DND-41 (cell line): ENCODE measurements at regions not wholly inside any gene's neighbourhood (a gene's known extent, or its start where the extent isn't known, plus 50 kb on each side); places are given as distances from the start of the nearest gene placed in this dataset.

Source experiments
- ATAC-seq: fragments of 200-7000 bp; cut with Tn5 transposase; 3 replicates; pipeline ENCODE4 v1.9.1; 2021; ENCODE audit warnings: low read depth; ENCODE audit not compliant: insufficient read depth
- DNase-seq: peaks from one replicate; pipeline ENCODE4 v3.0.0-alpha.2; 2020
- H2AFZ ChIP-seq: 2 replicates; pipeline ENCODE4 v1.6.0; 2012; ENCODE audit warnings: low read depth, low read length
- H3K27ac ChIP-seq: 2 replicates; pipeline ENCODE4 v1.5.1; 2012; ENCODE audit warnings: low read length, inconsistent platforms
- H3K27me3 ChIP-seq: fragments of 200-600 bp; sonication (generic); 2 replicates; pipeline ENCODE4 v1.6.0; 2012; ENCODE audit warnings: low read length, mild to moderate bottlenecking, inconsistent platforms; ENCODE audit not compliant: insufficient read depth, poor library complexity
- H3K36me3 ChIP-seq: 2 replicates; pipeline ENCODE4 v1.5.1; 2012; ENCODE audit warnings: low read length, inconsistent platforms; ENCODE audit not compliant: insufficient read depth
- H3K4me1 ChIP-seq: 2 replicates; pipeline ENCODE4 v1.5.1; 2012; ENCODE audit warnings: mild to moderate bottlenecking, low read length; ENCODE audit not compliant: insufficient read depth
- H3K4me2 ChIP-seq: 2 replicates; pipeline ENCODE4 v1.6.0; 2012; ENCODE audit warnings: mild to moderate bottlenecking, moderate library complexity, low read length, inconsistent platforms; ENCODE audit not compliant: insufficient read depth
- H3K4me3 ChIP-seq, 2 experiments: fragments of 200-600 bp in 1 of 2; shearing (Covaris generic) in 1 of 2; 2 replicates each; pipeline ENCODE4 v1.5.1; 2012 to 2016; ENCODE audit warnings: inconsistent platforms in 2 of 2, low read length in 2 of 2, mild to moderate bottlenecking in 2 of 2, low read depth in 1 of 2, moderate library complexity in 1 of 2
- H3K79me2 ChIP-seq: 2 replicates; pipeline ENCODE4 v1.6.0; 2012; ENCODE audit warnings: low read length, inconsistent platforms; ENCODE audit not compliant: insufficient read depth
- H3K9ac ChIP-seq: 2 replicates; pipeline ENCODE4 v1.6.0; 2012; ENCODE audit warnings: low read depth, mild to moderate bottlenecking, inconsistent platforms, low read length, moderate library complexity
- H3K9me3 ChIP-seq: 2 replicates; pipeline ENCODE4 v1.5.1; 2012; ENCODE audit warnings: low read length, moderate library complexity, mild to moderate bottlenecking, inconsistent platforms; ENCODE audit not compliant: insufficient read depth, severe bottlenecking
- H4K20me1 ChIP-seq: 2 replicates; pipeline ENCODE4 v1.6.0; 2012; ENCODE audit warnings: low read length; ENCODE audit not compliant: insufficient read depth
- CTCF ChIP-seq: IDR thresholded peaks from 2 replicates; pipeline ENCODE4 v1.5.1; 2012; ENCODE audit warnings: borderline replicate concordance, low read length, moderate library complexity, mild to moderate bottlenecking; ENCODE audit not compliant: poor library complexity, severe bottlenecking; ENCODE audit errors: extremely low read depth
- EZH2 ChIP-seq: IDR thresholded peaks from 3 replicates; pipeline ENCODE4 v1.6.1; 2012; ENCODE audit warnings: borderline replicate concordance, low read depth, mild to moderate bottlenecking, moderate library complexity, low read length, inconsistent platforms; ENCODE audit not compliant: severe bottlenecking

DNA sequence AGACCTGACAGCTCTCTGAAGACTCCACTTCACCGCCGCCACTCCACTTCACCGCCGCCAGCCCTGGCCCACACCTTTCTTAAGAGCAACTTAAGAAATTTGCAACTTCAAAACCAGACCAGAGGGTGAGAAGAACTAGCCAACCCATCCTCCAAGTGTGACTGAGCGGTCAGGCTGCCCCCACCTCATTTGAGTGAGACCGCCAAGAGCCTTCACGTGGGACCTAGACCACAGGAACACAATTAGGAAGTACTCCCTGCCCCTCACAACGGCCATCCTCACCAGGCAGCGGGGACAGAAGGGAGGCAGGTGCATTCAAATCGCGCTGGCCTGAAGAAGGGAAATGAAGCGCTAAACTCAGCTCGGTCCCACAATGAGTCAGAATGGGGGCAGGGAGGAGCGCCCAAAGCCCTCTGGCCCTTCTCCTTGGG lies 156.8 kb upstream of the BCL6 start:
- Histone ChIP-seq H3K4me3 (no peak overlapping the region), H3K27me3 (no peaks in the 10 kb centered on the region), H3K9ac (no peak overlapping the region), H3K9me3 (no peaks in the 10 kb centered on the region), H2AFZ (no peak overlapping the region), H3K79me2 (no peaks in the 10 kb centered on the region), H3K27ac (no peak overlapping the region), H3K4me2 (no peak overlapping the region), H3K36me3 (no peaks in the 10 kb centered on the region), H4K20me1 (no peaks in the 10 kb centered on the region), H3K4me1 (no peaks in the 10 kb centered on the region)
- ATAC-seq (no peak), DNase-seq (no peak)
- no peak for TF ChIP-seq CTCF
- no peak for TF ChIP-seq EZH2

- H3K79me2 ChIP-seq: no peaks in the 10 kb centered on the region
- ATAC-seq (no peak), DNase-seq (no peak)
- no peak overlapping the region for H3K9ac ChIP-seq
- no peak overlapping the region for H3K27ac ChIP-seq
- no peaks in the 10 kb centered on the region for H3K9me3 ChIP-seq
- H3K4me1 ChIP-seq: no peaks in the 10 kb centered on the region
- no peak overlapping the region for H3K4me3 ChIP-seq
- H3K4me2 ChIP-seq: no peak overlapping the region
- H4K20me1 ChIP-seq: no peaks in the 10 kb centered on the region
- no peaks in the 10 kb centered on the region for H3K27me3 ChIP-seq
- H2AFZ ChIP-seq: no peak overlapping the region
- TF ChIP-seq EZH2 (no peak), CTCF (no peak)
- no peaks in the 10 kb centered on the region for H3K36me3 ChIP-seq
Observed at GRCh38 chr3:187902936-187903335, 157.7 kb upstream of the BCL6 start.

DNA sequence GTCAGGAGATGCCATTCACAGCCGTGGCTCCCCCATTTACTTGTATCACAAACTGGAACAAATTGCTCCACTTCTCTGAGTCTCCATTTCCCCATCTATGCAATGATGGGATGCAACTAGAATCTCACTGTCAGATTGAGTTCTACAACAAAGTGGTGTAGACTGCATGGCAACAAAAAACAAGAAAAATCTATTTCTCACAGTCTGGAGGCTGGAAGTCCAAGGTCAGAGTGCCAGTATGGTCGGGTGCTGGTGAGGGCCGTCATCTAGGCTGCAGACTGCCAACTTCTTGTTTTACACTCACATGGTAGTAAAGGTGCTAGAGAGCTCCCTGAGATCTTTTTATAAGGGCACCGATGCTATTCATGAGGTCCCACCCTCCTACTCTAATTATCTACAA lies 158.4 kb upstream of the BCL6 start:
- Histone ChIP-seq H3K9me3 (no peaks in the 10 kb centered on the region), H3K27me3 (no peaks in the 10 kb centered on the region), H3K4me3 (no peak overlapping the region), H3K4me1 (no peaks in the 10 kb centered on the region), H3K27ac (no peak overlapping the region), H3K9ac (no peak overlapping the region), H2AFZ (no peak overlapping the region), H3K36me3 (no peaks in the 10 kb centered on the region), H3K79me2 (no peaks in the 10 kb centered on the region), H3K4me2 (no peak overlapping the region), H4K20me1 (no peaks in the 10 kb centered on the region)
- TF ChIP-seq CTCF (no peak), EZH2 (no peak)
- DNase-seq (no peak), ATAC-seq (no peak)

DNA sequence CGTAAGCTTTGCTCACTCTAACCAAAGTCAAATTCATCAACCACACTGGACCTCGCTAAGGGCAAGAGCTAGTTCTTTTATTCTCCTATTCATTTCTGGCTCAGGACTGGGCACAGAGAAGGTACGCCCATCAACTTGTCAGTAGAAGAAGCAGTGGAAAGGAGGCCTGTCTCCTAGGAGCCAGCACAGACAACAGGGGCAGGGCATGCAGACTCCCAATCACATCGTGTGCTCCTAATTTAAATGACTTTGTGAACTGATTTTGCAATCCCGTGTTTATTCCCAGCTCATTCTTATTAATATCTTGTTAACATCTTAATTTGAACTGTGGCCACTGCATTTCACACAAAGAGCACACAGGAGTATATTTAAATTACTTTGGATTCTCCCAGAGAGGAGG lies 161.1 kb upstream of the BCL6 start:
- no peak overlapping the region for H3K4me2 ChIP-seq
- no peaks in the 10 kb centered on the region for H3K4me1 ChIP-seq
- H3K4me3 ChIP-seq: no peak overlapping the region

More for the DNA sequence above, 161.1 kb upstream of the BCL6 start:
- Histone ChIP-seq H4K20me1 (no peaks in the 10 kb centered on the region), H3K9me3 (no peaks in the 10 kb centered on the region), H3K36me3 (no peaks in the 10 kb centered on the region), H3K9ac (no peak overlapping the region), H3K27ac (no peak overlapping the region), H3K27me3 (no peaks in the 10 kb centered on the region), H2AFZ (no peak overlapping the region), H3K79me2 (no peaks in the 10 kb centered on the region)
- no peak for DNase-seq
- no peak for TF ChIP-seq CTCF
- TF ChIP-seq EZH2: no peak
- no peak for ATAC-seq
